NCI-H226 (cell line): ENCODE measurements at regions not wholly inside any gene's neighbourhood (a gene's known extent, or its start where the extent isn't known, plus 50 kb on each side); places are given as distances from the start of the nearest gene placed in this dataset.
"Not testable (repeated sequence)": the region's sequence is repeated elsewhere in the genome, so short reads cannot be mapped to it uniquely, and the experiment has no call there.

Source experiments
- DNase-seq: peaks from one replicate; pipeline ENCODE4 v3.0.0-alpha.2; 2015

- no peak for DNase-seq
These were observed 54.7 kb upstream of the NRIP1 start for GRCh38 chr21:15119486-15119885.

DNA sequence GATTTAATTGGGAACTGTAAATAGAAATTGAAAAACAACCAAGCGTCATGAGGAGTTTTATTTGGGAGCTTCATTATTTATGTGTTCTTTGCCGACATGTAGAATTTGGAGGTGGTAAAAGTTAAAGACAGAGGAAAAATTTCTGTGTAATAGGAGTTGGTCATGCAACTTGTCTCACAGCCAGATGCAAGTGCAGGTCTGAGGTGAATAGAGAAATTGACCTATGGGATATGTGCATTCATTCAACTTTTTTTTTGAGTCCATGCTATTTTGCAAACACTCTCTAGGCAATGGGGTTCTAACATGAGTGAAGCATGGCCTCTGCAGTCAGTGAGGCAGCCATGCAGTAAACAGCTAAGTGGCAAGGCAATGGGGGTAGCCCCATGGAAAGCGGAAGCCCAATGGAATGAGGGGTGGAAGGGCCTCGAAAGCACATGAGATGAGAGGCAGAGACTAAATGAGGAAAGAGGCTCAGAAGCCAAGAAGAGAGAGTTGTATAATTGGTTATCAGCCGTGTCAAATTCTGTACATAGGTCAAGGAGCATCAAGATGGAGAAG is 56.4 kb upstream of the NRIP1 start:
- no peak for DNase-seq

DNA sequence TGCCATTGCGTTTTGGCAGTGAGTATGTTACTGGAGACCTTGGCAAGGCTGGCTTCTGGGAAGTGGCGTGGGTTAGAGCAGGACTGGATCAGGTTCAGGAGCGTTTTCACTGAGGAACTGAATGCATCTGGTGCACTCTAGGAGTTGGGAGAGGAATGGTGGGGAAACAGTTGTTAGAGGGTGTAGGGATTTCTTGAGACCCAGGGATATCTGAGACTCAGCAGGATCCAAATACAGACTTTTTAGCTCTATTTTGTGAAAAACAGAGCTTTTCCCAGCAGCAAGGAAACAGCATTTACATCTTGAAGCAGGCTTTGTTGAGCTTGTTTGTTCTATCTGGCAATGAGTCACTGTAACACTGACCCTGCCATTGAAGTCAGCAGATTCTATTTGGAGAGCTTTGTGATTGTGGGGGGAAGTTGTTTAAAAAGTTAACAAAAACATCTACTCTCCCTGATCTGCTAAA is 56.9 kb upstream of the NRIP1 start:
- no peak for DNase-seq

GRCh38 chr21:15122241-15122640 is 57.4 kb upstream of the NRIP1 start:
- no peak for DNase-seq

DNA sequence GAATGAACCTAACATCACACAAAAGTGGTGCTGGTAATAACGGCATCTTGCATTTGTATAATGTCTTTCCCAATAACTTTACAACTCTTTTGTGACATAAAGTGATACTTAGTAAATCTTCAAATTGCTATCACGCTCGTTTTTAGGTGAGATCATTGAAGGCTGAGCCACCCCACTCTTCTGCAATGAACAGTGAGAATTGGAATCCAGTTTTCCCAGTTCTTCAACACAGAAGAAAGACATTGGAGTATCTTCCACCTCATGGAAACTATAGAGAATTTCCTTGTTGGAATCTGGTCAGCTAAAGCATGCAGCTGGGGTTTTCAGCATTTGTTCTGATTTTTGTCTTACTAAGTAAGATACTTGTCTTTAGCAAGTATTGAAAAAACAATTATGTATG is 59.9 kb upstream of the NRIP1 start:
- no peak for DNase-seq

- DNase-seq = no peak
These were observed 62.1 kb upstream of the NRIP1 start for GRCh38 chr21:15126948-15127347.

DNA sequence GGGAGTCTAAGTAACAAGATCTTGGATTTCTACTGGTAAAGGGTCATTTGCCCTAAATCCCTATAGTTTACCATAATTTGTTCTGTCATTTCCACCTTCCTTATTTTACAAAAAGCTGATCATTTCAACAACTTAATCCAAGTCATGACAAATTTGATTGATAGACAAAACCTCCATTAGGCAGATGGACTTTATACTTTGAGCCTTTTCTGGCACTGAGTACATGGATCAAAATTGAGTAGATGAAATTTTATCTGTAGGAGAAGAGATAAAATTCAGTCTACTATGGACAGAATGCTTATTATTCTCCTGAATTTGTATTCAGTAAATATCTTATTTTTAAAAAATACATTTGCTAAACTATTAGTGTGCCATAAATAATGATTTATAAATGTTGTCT is 62.6 kb upstream of the NRIP1 start:
- no peak for DNase-seq

- DNase-seq = no peak
These were observed 63.5 kb upstream of the NRIP1 start for GRCh38 chr21:15128267-15128666.

DNA sequence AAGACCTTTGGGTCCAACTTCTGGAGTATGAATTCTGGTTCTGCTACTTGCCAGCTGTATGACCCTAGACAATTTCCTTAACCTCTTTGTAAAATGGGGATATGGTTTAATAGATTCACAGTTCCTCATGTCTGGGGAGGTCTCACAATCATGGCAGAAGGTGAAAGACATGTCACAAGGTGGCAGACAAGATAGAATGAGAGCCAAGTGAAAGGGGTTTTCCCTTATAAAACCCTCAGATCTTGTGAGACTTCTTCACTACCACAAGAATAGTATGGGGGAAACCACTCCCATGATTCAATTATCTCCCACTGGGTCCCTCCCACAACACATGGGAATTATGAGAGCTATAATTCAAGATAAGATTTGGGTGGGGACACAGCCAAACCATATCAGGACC is 63.9 kb upstream of the NRIP1 start:
- not testable (repeated sequence) for DNase-seq

DNA sequence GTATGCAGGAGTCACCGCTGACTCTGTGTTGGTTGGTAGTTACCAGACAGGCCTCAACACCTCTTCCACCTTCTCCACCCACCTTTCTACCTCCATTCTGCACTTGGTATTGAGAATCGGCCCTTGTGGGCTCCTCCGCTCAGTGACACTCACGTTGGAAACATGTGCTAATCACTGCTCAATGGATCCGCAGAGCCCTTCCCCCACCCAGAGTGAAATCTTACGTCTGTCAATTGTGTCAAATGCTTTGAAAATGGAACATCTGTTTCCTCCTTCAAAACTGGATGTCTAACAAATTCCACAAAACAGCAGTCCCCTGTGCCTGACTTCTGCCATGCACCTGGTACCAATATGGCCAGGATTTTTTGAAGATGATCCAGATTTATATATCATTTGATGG is 65.5 kb upstream of the NRIP1 start:
- DNase-seq = no peak

- no peak for DNase-seq
These were observed 66.0 kb upstream of the NRIP1 start for GRCh38 chr21:15130751-15131150.

DNA sequence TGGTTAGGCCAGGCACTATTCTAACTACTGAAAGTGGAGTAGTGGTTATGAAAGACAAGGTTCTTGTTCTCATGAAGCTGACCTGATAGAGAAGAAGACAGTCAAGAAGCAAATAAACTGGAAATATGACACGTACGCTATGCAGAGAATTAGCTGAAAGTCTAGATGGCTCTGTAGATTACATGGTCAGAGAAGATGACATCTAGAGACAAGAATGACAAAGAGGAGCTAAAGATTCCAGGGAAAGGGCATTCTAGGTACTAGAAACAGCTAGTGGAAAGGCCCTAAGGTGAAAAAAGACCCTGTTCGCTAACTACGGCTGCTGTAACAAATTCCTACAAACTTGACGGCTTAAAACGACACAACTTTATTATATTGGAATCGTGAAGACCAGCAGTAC is 68.0 kb upstream of the NRIP1 start:
- no peak for DNase-seq

DNA sequence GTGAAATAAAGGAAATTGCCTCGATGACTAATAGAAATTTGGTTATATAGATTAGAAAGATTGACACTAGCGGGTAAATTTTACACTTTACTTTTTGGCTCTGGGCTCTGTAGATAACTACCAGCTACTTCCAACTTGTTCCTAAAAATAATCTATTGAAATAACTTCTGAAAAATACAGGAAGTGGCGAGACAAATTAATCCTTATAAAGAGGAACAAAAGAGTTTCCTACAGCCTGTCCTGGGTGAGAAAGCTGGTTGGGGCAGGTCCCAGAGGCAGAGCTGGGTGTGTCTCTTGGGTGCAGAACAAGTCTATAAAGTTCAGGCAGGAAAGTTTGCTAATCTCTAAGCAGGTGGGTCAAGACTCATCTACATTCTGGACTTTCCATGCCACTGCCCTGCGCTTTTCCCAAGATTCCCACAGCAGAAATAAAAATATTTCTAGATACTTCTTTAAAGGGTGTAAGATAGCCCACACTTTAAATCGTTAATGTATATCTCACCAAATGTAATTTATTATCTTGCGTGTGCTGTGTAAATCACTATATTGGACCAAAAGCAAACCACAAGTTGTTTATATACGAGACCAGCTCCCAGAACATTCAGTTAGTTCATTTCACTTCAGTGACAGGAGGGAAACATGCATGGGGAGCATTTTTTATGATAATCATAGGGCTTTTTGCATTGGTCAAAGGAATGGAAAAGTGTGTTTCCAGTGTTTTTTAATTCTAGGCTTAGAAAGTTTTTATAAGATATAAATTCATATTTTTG is 70.1 kb upstream of the NRIP1 start:
- DNase-seq = no peak

GRCh38 chr21:15135867-15136629 is 71.2 kb upstream of the NRIP1 start:
- no peak for DNase-seq

GRCh38 chr21:15138490-15138889 is 73.7 kb upstream of the NRIP1 start:
- no peak for DNase-seq

DNA sequence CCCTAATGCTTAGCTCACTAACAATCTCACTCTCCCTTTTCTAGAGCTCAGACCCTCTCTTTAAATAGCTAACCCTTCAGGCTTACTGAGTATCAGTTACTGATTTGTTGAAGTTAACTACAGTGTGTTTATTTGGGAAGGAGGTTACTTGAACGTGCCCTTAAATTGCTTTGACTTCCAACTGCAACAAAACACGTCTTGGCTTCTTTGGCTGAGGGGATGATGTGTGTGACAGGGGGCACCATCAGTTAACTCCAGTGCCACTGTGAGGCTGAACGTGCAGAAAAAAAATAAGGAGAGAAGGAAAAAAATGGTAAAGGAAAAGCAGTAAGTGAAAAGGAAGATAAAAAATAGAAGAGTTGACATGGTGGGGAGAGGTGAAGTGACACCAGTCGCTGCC is 75.1 kb upstream of the NRIP1 start:
- DNase-seq = no peak

DNA sequence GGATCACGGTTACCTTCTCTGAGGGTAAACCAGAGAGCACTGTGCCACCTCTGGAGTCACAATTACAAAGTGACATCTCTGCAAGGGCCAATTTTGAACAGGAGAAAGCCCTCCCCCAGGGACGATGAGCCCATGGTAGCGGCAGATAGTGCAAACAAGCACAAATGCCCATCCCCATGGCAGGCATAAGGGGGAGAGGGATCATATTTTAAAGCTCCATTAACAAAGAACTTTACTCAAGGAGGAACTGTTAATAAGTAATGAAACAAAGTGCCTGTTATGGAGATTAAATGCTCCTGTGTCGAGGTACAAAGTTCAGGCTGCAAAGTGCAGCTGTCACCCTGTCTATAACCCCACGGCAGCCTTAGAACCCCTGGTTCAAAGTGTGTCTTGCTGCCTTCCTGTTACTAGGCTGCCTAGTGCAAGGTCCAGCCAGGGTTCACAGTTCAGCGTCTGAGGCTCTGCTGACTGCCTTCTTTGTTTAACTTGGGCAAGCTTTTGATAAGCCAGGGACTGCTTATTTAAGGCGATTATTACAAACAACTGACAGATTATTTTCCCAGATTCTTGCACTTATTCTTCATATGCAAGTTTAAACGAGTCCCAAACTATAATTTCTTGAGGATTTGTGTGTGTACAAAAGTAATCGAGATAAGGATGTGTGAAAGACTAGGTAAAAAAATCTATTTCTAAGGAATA is 75.7 kb upstream of the NRIP1 start:
- DNase-seq = no peak

DNA sequence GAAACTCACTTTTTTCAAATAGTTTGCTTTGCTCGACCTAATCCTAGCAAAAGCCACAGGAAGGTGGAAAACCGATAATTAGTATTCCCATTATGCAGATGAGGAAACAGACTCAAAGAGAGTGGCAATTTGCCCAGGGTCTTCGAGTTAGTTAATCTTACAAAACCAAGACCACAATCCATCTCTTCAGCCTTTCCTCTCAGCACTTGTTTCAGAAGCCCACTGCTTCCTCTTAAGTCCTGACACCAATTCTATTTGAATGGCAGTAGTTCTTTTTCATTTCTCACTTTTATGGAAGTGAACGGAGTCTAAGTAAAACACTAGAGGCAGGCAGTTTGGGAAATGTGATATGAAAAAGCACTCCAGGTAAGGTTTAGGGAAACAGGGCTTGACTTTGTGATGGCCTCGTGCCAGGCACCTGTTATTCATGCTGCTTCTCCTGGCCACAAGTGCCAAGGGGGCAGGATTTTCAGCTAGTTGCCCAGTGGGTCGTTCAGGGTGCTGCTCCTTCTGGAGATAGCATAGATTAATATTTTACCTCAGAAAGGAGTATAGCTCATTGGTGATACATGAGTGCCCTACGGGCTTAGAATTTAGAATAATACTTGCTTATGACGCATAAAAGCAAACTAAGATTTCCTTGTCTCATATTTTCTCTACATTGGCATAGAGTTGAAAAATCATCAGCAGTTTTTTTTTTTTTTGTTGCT is 76.6 kb upstream of the NRIP1 start:
- DNase-seq = no peak

DNA sequence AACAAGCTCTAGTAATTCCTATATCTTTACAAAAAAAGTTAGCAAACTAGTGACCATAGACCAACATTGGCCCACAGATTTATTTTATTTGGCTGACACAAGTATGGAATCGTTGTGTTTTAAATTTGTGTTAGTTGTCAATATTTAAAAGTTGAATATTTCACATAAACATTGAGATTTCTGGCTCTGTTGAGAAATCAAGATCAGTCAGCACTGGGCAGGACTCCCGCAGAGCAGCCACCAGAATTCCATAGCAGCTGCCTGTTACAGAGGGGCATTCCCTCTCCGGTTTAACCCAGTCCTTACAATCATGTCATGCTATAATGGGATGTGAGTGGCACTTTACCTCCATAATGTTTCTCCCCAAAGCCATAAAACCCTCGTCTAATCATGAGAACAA is 79.2 kb upstream of the NRIP1 start:
- DNase-seq = no peak

GRCh38 chr21:15148437-15148836 is 83.6 kb upstream of the NRIP1 start:
- no peak for DNase-seq

GRCh38 chr21:15149600-15150224 is 84.9 kb upstream of the NRIP1 start:
- DNase-seq = no peak

DNA sequence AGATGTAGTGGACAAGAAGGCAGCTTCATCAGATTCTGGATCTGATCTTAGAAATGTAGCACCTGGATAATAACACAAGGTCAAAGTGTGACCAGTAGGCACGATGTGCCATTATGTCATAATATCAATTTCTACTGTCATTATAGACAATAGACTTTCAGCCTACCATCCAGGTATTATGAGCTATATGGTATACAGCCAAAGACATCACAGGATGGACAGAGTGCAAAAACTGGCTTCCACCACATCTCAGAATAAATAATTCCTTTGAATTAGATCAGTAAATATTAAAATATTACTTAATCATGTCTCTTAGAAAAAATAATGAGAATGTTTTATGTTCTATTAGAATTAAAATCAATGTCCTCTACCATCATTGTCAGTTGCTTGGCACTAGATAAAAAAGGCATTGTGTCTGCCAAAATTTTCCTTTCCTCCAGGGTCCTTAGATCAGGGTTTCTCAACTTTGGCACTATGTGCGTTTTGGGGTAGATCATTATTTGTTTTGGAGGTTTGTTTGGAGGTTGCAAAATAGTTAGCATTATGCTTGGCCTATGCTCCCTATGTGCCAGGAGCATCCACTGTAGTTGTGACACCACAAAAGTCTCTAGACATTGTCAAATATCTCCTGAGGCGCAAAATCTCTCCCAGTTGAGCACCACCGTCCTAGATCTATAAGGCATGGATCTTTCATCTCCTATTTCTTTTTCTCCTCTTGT is 86.7 kb upstream of the NRIP1 start:
- DNase-seq = no peak
